ENCODE measurements at regions not wholly inside any gene's neighbourhood (a gene's known extent, or its start where the extent isn't known, plus 50 kb on each side); places are given as distances from the start of the nearest gene placed in this dataset.

- dilution Hi-C loops (cut with MboI; ENCODE audit: extremely low pct_ligation_motif_present, low sequenced_read_pairs) (no loop called here), intact Hi-C loops (cut with micrococcal nuclease) (no loop called here)
- Histone ChIP-seq H3K9ac (replicated peaks; ENCODE audit: extremely low read depth, insufficient read depth, low read length) (no peak overlapping the region), H3K9me3 (replicated peaks; ENCODE audit: control insufficient read depth, insufficient read depth, low read length) (no peaks in the 10 kb centered on the region), H3K9me1 (replicated peaks; ENCODE audit: control insufficient read depth, extremely low read depth, insufficient read depth, low read length) (no peaks in the 10 kb centered on the region), H3K27ac (ENCODE audit: insufficient read depth, low read depth, low read length) (no peak overlapping the region), H2AFZ (ENCODE audit: low read depth, low read length) (peak overlapping the region; percentile 85), H3K27me3 (ENCODE audit: control insufficient read depth in 2 of 2, insufficient read depth in 2 of 2, low read length in 2 of 2) (no peaks in the 10 kb centered on the region), H3K79me2 (ENCODE audit: control insufficient read depth, insufficient read depth, low read length) (no peaks in the 10 kb centered on the region), H3K4me3 (replicated peaks in 1 of 3; ENCODE audit: insufficient read depth in 1 of 3, low read depth in 1 of 3, low read length in 3 of 3) (no peak overlapping the region), H3K36me3 (ENCODE audit: control insufficient read depth in 2 of 2, extremely low read depth in 1 of 2, insufficient read depth in 2 of 2, low read length in 2 of 2) (no peaks in the 10 kb centered on the region), H3K4me1 (ENCODE audit: control insufficient read depth, extremely low read depth, insufficient read depth, low read length) (peaks cover 3% of the 10 kb centered on the region), H4K20me1 (replicated peaks; ENCODE audit: control insufficient read depth, extremely low read depth, insufficient read depth, low read length) (no peaks in the 10 kb centered on the region), H3K4me2 (ENCODE audit: insufficient read depth, low read length) (no peak overlapping the region)
- DNase-seq (ENCODE audit: low read depth, low spot score) (peak; percentile 65), FAIRE-seq (no peak)
- TF ChIP-seq JUN (IDR thresholded peaks at IDR 0.05; ENCODE audit: borderline replicate concordance, insufficient read depth, insufficient read length, low read depth), result no peak
- no peak for TF ChIP-seq GATA2 (IDR thresholded peaks at IDR 0.05; ENCODE audit: insufficient read depth, insufficient read length, low read depth, low read length)
- no peak for TF ChIP-seq POLR2AphosphoS5 (IDR thresholded peaks at IDR 0.05; ENCODE audit: insufficient read depth, low read depth, low read length)
- TF ChIP-seq POLR2A (IDR thresholded peaks at IDR 0.05; ENCODE audit: low read depth, low read length), result no peak
- no peak for TF ChIP-seq FOS (IDR thresholded peaks at IDR 0.05; ENCODE audit: borderline replicate concordance, insufficient read depth, low read length)
- no peak for TF ChIP-seq CTCF (IDR thresholded peaks at IDR 0.05; ENCODE audit: extremely low read depth in 1 of 2, insufficient read depth in 1 of 2, low read depth in 1 of 2, low read length in 2 of 2)
- no peak for TF ChIP-seq MAX (IDR thresholded peaks at IDR 0.05; ENCODE audit: insufficient read depth, insufficient read length)
- TF ChIP-seq EZH2 (IDR thresholded peaks at IDR 0.05; ENCODE audit: borderline replicate concordance, low read depth, low read length, severe bottlenecking), result no peak
- TF ChIP-seq MYC (IDR thresholded peaks at IDR 0.05; ENCODE audit: low read depth, low read length), result no peak
- no TSS peak for BruUV-seq (replicated peaks)
- ChIA-PET CTCF (interaction anchor here (0.9 kb wide), 1 partner anchor 32 kb away, joined by 3 read pairs; no protein-coding TSS in a partner anchor), POLR2A (no interaction called here)
Measured at GRCh38 chr1:100657876-100658715, 61.4 kb upstream of the VCAM1 start.

Measured in endothelial cell of umbilical vein (primary cell).